Mesodermal cell (in vitro differentiated cells): ENCODE measurements at regions not wholly inside any gene's neighbourhood (a gene's known extent, or its start where the extent isn't known, plus 50 kb on each side); places are given as distances from the start of the nearest gene placed in this dataset.

Source experiments
- H3K27ac ChIP-seq: 2 replicates; pipeline ENCODE4 v1.7.0; 2013; ENCODE audit warnings: mild to moderate bottlenecking, low read depth, low read length, moderate library complexity; ENCODE audit not compliant: severe bottlenecking
- H3K36me3 ChIP-seq: 2 replicates; pipeline ENCODE4 v1.7.1; 2013; ENCODE audit warnings: mild to moderate bottlenecking, low read length, moderate library complexity; ENCODE audit not compliant: control insufficient read depth, insufficient read depth
- H3K4me1 ChIP-seq: one replicate; pipeline ENCODE4 v1.7.1; 2013; ENCODE audit warnings: mild to moderate bottlenecking, low read length; ENCODE audit not compliant: insufficient read depth, control insufficient read depth, poor library complexity, severe bottlenecking
- H3K4me3 ChIP-seq: 2 replicates; pipeline ENCODE4 v1.7.0; 2013; ENCODE audit warnings: low read length, control low read depth, mild to moderate bottlenecking; ENCODE audit not compliant: insufficient read depth, poor library complexity, severe bottlenecking; ENCODE audit errors: extremely low read depth
- H3K9me3 ChIP-seq: 2 replicates; pipeline ENCODE4 v1.7.1; 2013; ENCODE audit warnings: mild to moderate bottlenecking, low read length, moderate library complexity; ENCODE audit not compliant: control insufficient read depth
- WGBS, 2 experiments: methylation state at CpG; one replicate each; pipeline ENCODE4 v1.1.5; 2013; ENCODE audit warnings: missing lambda C conversion rate in 2 of 2; ENCODE audit not compliant: insufficient coverage in 2 of 2; 5-methylcytosine and 5-hydroxymethylcytosine counted together

- H3K27ac ChIP-seq: no peak overlapping the region
- H3K9me3 ChIP-seq: peaks cover 2% of the 10 kb centered on the region
- H3K4me1 ChIP-seq: no peaks in the 10 kb centered on the region
- no peaks in the 10 kb centered on the region for H3K36me3 ChIP-seq
- no peak overlapping the region for H3K4me3 ChIP-seq
Measured at GRCh38 chr21:24628046-24628445, 979.2 kb downstream of the MRPL39 start.

DNA sequence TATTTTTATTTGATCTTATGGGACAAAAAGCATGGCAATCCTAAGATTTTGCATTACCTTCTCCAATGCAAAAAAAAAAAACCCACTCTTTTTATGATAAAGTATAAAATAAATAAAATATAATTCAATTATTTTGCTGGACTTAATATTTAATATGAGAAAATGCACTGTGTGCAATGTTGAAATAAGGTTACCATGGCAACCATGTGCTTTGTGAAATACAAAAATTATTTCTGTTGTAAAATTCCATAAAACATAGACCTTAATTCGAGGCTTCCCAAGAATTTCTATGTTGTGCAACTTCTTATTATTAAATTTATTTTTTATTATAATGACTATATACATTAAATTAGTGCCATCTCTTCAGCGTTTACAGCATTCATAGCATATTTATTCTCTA, 989.5 kb downstream of the MRPL39 start:
- Histone ChIP-seq H3K27ac (no peak overlapping the region), H3K4me1 (no peaks in the 10 kb centered on the region), H3K9me3 (peaks cover 3% of the 10 kb centered on the region), H3K36me3 (no peaks in the 10 kb centered on the region), H3K4me3 (no peak overlapping the region)
- WGBS, 2 experiments: no CpG with 5 or more reads among the region's 2 CpGs

GRCh38 chr21:24594082-24594481, 1013.2 kb downstream of the MRPL39 start:
- H3K36me3 ChIP-seq: no peaks in the 10 kb centered on the region
- 80 to 100% methylated on average over 1 of the region's 3 CpGs for WGBS, 2 experiments
- H3K27ac ChIP-seq: no peak overlapping the region
- H3K4me3 ChIP-seq: no peak overlapping the region
- no peaks in the 10 kb centered on the region for H3K4me1 ChIP-seq
- no peaks in the 10 kb centered on the region for H3K9me3 ChIP-seq

- no peak overlapping the region for H3K4me3 ChIP-seq
- no peaks in the 10 kb centered on the region for H3K4me1 ChIP-seq
- H3K36me3 ChIP-seq: no peaks in the 10 kb centered on the region
- whole genome bisulfite sequencing, 2 experiments: 63 to 69% methylated on average over 3 of the region's 3 CpGs
- no peaks in the 10 kb centered on the region for H3K9me3 ChIP-seq
- no peak overlapping the region for H3K27ac ChIP-seq
Measured at GRCh38 chr21:24590261-24590660, 1017.0 kb downstream of the MRPL39 start.

- no peak overlapping the region for H3K4me3 ChIP-seq
- H3K4me1 ChIP-seq: no peaks in the 10 kb centered on the region
- no peaks in the 10 kb centered on the region for H3K36me3 ChIP-seq
- no peak overlapping the region for H3K27ac ChIP-seq
- H3K9me3 ChIP-seq: no peaks in the 10 kb centered on the region
Measured at GRCh38 chr21:24583473-24583872, 1023.8 kb downstream of the MRPL39 start.

DNA sequence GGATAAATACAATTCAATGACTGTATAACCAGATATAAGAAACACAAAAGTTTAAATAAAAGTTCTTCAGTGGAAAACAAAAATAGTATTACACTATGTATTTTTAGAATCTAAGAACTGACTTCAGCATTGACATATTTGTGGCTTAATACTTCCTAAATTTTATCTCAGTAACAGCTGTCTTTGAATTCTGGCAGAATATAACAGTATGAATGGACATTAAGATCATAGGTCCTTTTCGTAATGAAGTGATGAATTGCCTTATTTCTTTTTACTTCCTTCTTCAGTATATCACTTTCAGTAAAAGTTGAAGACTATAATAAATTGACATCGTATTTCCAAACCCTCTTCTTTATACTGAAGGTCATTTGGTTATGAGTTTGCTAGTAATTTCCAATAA, 1030.0 kb downstream of the MRPL39 start:
- Histone ChIP-seq H3K4me3 (no peak overlapping the region), H3K4me1 (no peaks in the 10 kb centered on the region), H3K36me3 (no peaks in the 10 kb centered on the region), H3K27ac (no peak overlapping the region), H3K9me3 (no peaks in the 10 kb centered on the region)
- WGBS, 2 experiments: no CpG with 5 or more reads among the region's 2 CpGs

DNA sequence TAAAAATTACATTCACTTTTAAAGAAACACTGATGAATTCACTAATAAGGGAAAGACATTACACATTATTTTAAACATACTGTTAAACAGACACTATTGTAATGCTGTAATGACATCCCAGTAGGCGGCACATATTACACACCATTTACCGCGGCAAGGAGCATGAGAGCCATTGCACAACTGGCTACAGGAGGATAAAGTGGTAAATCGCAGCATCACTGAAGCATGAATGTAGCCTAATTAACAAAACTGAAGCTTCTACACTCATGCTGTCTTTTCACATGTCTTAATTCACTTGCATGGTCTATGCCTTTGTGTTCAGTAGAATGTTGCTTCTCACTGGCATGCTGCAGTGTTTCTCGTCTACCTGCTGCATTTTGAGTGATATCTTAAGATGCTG, 1046.0 kb downstream of the MRPL39 start:
- H3K9me3 ChIP-seq: no peaks in the 10 kb centered on the region
- H3K36me3 ChIP-seq: no peaks in the 10 kb centered on the region
- no peaks in the 10 kb centered on the region for H3K4me1 ChIP-seq
- no peak overlapping the region for H3K4me3 ChIP-seq
- H3K27ac ChIP-seq: no peak overlapping the region
- WGBS, 2 experiments: 80% methylated on average over 1 of the region's 5 CpGs; no CpG with 5 or more reads in 1 of the 2 experiments

GRCh38 chr21:24552491-24552890, 1054.8 kb downstream of the MRPL39 start:
- no peaks in the 10 kb centered on the region for H3K36me3 ChIP-seq
- WGBS, 2 experiments: 100% methylated on average over 1 of the region's 3 CpGs; no CpG with 5 or more reads in 1 of the 2 experiments
- no peaks in the 10 kb centered on the region for H3K9me3 ChIP-seq
- H3K4me3 ChIP-seq: no peak overlapping the region
- no peak overlapping the region for H3K27ac ChIP-seq
- no peaks in the 10 kb centered on the region for H3K4me1 ChIP-seq

DNA sequence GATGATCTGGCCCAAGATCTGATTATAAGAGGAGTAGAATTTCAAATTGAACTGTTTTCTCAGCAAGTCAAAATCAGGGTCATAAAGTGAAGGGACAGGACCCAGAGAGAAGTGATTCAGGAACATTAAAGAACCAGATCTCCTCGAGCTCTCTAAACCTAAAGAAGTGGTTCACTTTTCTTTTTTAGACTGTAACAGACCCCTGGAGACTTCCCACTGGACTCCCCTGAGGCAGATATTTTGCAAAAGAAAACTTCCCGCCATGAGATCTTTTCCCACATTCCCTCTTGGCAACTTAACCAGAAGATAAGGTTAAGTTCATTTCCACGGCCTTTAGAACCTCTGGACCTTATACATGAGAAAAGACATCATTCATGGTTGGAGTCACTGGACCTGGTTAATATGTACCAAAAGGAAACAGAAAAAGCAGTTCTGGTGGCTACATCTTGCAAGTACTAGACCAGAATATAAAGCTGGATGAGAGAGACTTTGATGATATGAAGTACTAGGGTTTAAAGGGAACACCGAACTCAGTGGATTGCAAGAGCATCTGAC, 1061.4 kb downstream of the MRPL39 start:
- H3K4me3 ChIP-seq: no peak overlapping the region
- no peaks in the 10 kb centered on the region for H3K4me1 ChIP-seq
- 73 to 100% methylated on average over 2 to 3 of the region's 4 CpGs for WGBS, 2 experiments
- H3K27ac ChIP-seq: no peak overlapping the region
- H3K36me3 ChIP-seq: no peaks in the 10 kb centered on the region
- no peaks in the 10 kb centered on the region for H3K9me3 ChIP-seq

GRCh38 chr21:24514081-24514733, 1093.1 kb downstream of the MRPL39 start:
- Histone ChIP-seq H3K4me1 (no peaks in the 10 kb centered on the region), H3K36me3 (no peaks in the 10 kb centered on the region), H3K9me3 (no peaks in the 10 kb centered on the region), H3K27ac (no peak overlapping the region), H3K4me3 (no peak overlapping the region)
- 29% methylated on average over 3 of the region's 6 CpGs; no CpG with 5 or more reads in 1 of the 2 experiments for WGBS, 2 experiments

GRCh38 chr21:24509131-24509530, 1098.2 kb downstream of the MRPL39 start:
- Histone ChIP-seq H3K36me3 (no peaks in the 10 kb centered on the region), H3K9me3 (peaks cover 5% of the 10 kb centered on the region), H3K4me1 (no peaks in the 10 kb centered on the region), H3K27ac (no peak overlapping the region), H3K4me3 (no peak overlapping the region)
- WGBS, 2 experiments: 86% methylated on average over 1 of the region's 1 CpG; no CpG with 5 or more reads in 1 of the 2 experiments
